K562 (cell line): ENCODE measurements at regions not wholly inside any gene's neighbourhood (a gene's known extent, or its start where the extent isn't known, plus 50 kb on each side); places are given as distances from the start of the nearest gene placed in this dataset.

Experiments used
- ATAC-seq: fragments of 200-7000 bp; cut with Tn5 transposase; 3 replicates; pipeline ENCODE4 v1.9.1; 2020; ENCODE audit warnings: moderate library complexity
- BruUV-seq: library from RNA; stranded (reverse); fragments of 400-500 nt; replicated peaks from 2 replicates; lab custom pipeline; 2021; lab: Mats Ljungman, UMichigan
- CTCF ChIA-PET: fragments of 300-600 bp; formaldehyde crosslinking; extraction: SDS; loops from one replicate; lab custom pipeline; 2021; ENCODE audit warnings: low intra/inter-chr PET ratio; lab: Yijun Ruan, JAX
- POLR2A ChIA-PET: fragments of 300-600, 350-650 bp; sonication (Branson Sonifier 250); formaldehyde crosslinking; extraction: SDS; loops from one replicate; lab custom pipeline; 2021; ENCODE audit warnings: antibody characterized with exemption, inconsistent platforms; lab: Yijun Ruan, JAX
- DNase-seq, 4 experiments: peaks; one replicate each; pipeline versions ENCODE4 v3.0.0 to v3.0.0-alpha.2; 2011 to 2018; ENCODE audit warnings: low spot score in 3 of 4, mixed read lengths in 3 of 4; ENCODE audit errors: extremely low read depth in 1 of 4
- FAIRE-seq: peaks from 2 replicates; lab custom pipeline; 2011; peaks lifted over from hg19 to GRCh38; lab: Jason Lieb, UNC
- H2AFZ ChIP-seq: 2 replicates; pipeline ENCODE4 v1.6.0; 2011; ENCODE audit warnings: low read depth, low read length, control low read depth, inconsistent platforms
- H3K27ac ChIP-seq: fragments of 200-600 bp; 3 replicates; pipeline ENCODE4 v1.8.0; 2011; ENCODE audit warnings: low read depth, mild to moderate bottlenecking, control low read depth, inconsistent platforms, low read length, moderate library complexity, mixed read lengths; ENCODE audit errors: extremely low read depth
- H3K27me3 ChIP-seq, 2 experiments: fragments of 300-600 bp in 1 of 2; 2 replicates in 1 of 2; 3 replicates in 1 of 2; pipeline versions ENCODE4 v1.6.0 to v1.8.0; 2011; ENCODE audit warnings: inconsistent platforms in 2 of 2, low read length in 2 of 2, mild to moderate bottlenecking in 1 of 2, mixed read lengths in 1 of 2, moderate library complexity in 1 of 2; ENCODE audit not compliant: control insufficient read depth in 2 of 2, insufficient read depth in 2 of 2
- H3K36me3 ChIP-seq: fragments of 300-600 bp; 3 replicates; pipeline ENCODE4 v1.8.0; 2011; ENCODE audit warnings: mild to moderate bottlenecking, low read length, inconsistent platforms; ENCODE audit not compliant: control insufficient read depth, insufficient read depth
- H3K4me1 ChIP-seq, 2 experiments: fragments of 200-600 bp in 1 of 2; replicated peaks in 1 of 2; 2 replicates in 1 of 2; 3 replicates in 1 of 2; pipeline versions ENCODE4 v1.5.1 to v1.8.0; 2011; ENCODE audit warnings: inconsistent platforms in 2 of 2, low read length in 2 of 2, mild to moderate bottlenecking in 1 of 2, mixed read lengths in 1 of 2, moderate library complexity in 1 of 2; ENCODE audit not compliant: control insufficient read depth in 2 of 2, insufficient read depth in 2 of 2
- H3K4me2 ChIP-seq: 2 replicates; pipeline ENCODE4 v1.6.1; 2011; ENCODE audit warnings: low read length, control low read depth, inconsistent platforms, mixed read lengths; ENCODE audit not compliant: insufficient read depth
- H3K4me3 ChIP-seq: fragments of 200-600 bp; sonication (generic), shearing (Covaris generic); 2 replicates; pipeline ENCODE4 v1.5.1; 2016; ENCODE audit warnings: control low read depth, inconsistent platforms
- H3K79me2 ChIP-seq: fragments of 200-600 bp; 3 replicates; pipeline ENCODE4 v1.8.0; 2011; ENCODE audit warnings: low read length, inconsistent platforms; ENCODE audit not compliant: control insufficient read depth, insufficient read depth
- H3K9ac ChIP-seq, 2 experiments: 2 replicates each; pipeline versions ENCODE4 v1.6.0 to v1.6.1; 2011; ENCODE audit warnings: low read depth in 2 of 2, low read length in 2 of 2, control low read depth in 1 of 2, inconsistent platforms in 1 of 2, mild to moderate bottlenecking in 1 of 2, mixed read lengths in 1 of 2; ENCODE audit not compliant: insufficient read depth in 1 of 2
- H3K9me1 ChIP-seq: one replicate; pipeline ENCODE4 v1.6.0; 2011; ENCODE audit warnings: inconsistent platforms, mild to moderate bottlenecking, low read length, moderate library complexity; ENCODE audit not compliant: control insufficient read depth, insufficient read depth
- H3K9me3 ChIP-seq: replicated peaks from 2 replicates; pipeline ENCODE4 v1.5.1; 2011; ENCODE audit warnings: low read depth, low read length, inconsistent platforms; ENCODE audit not compliant: control insufficient read depth, insufficient read depth
- H4K20me1 ChIP-seq: replicated peaks from 2 replicates; pipeline ENCODE4 v1.6.1; 2011; ENCODE audit warnings: low read length, inconsistent platforms, mixed read lengths; ENCODE audit not compliant: control insufficient read depth, insufficient read depth
- HIVEP1 ChIP-seq: fragments of 250-450 bp; sonication (Bioruptor Pico); IDR thresholded peaks from 2 replicates; pipeline ENCODE4 v1.4.0; 2020; ENCODE audit warnings: mild to moderate bottlenecking
- KDM2B ChIP-seq: fragments of 250-450 bp; sonication (Bioruptor Pico); IDR thresholded peaks from 2 replicates; pipeline ENCODE4 v1.8.0; 2021; ENCODE audit warnings: mild to moderate bottlenecking, moderate library complexity
- NCOA1 ChIP-seq: fragments of 450-650 bp; IDR thresholded peaks from 2 replicates; pipeline ENCODE4 v1.6.1; 2016; ENCODE audit warnings: low read depth
- SIX5 ChIP-seq, 2 experiments: IDR thresholded peaks; 2 replicates each; pipeline ENCODE4 v1.6.1; 2011; ENCODE audit warnings: low read length in 2 of 2, borderline replicate concordance in 1 of 2, low read depth in 1 of 2, mild to moderate bottlenecking in 1 of 2, moderate library complexity in 1 of 2; ENCODE audit not compliant: insufficient read depth in 1 of 2
- SLC30A9 ChIP-seq: fragments of 250-450 bp; sonication (Bioruptor Pico); IDR thresholded peaks from 2 replicates; pipeline ENCODE4 v1.8.0; 2022; ENCODE audit warnings: mild to moderate bottlenecking, moderate library complexity
- TFAM ChIP-seq: fragments of 250-450 bp; sonication (Bioruptor Pico); conservative IDR thresholded peaks from 2 replicates; pipeline ENCODE4 v1.5.0; 2021; ENCODE audit warnings: mild to moderate bottlenecking, moderate library complexity
- USF1 ChIP-seq: sonication (generic); formaldehyde crosslinking; IDR thresholded peaks from 2 replicates; pipeline ENCODE4 v1.9.0; 2022; ENCODE audit warnings: mild to moderate bottlenecking, missing genetic modification reagents
- ZNF165 ChIP-seq: fragments of 250-450 bp; sonication (Bioruptor Pico); IDR thresholded peaks from 2 replicates; pipeline ENCODE4 v1.4.0; 2020; ENCODE audit warnings: borderline replicate concordance
- ZNF57 ChIP-seq: fragments of 450-650 bp; formaldehyde crosslinking; IDR thresholded peaks from 2 replicates; pipeline ENCODE4 v1.4.0; 2020; ENCODE audit warnings: mild to moderate bottlenecking, moderate library complexity
- ZNF75A ChIP-seq: fragments of 450-650 bp; formaldehyde crosslinking; IDR thresholded peaks from 2 replicates; pipeline ENCODE4 v1.4.0; 2020; ENCODE audit warnings: mild to moderate bottlenecking
- WGBS: fragments of 100-300 bp; shearing (Covaris generic); methylation state at CpG from one replicate; pipeline ENCODE4 v1.1.6; 2016; ENCODE audit warnings: low coverage, mixed read lengths; ENCODE audit not compliant: insufficient coverage; ENCODE audit errors: missing lambda C conversion rate; 5-methylcytosine and 5-hydroxymethylcytosine counted together
- in situ Hi-C: fragments of 300-500 bp; cut with MboI; formaldehyde crosslinking; loops from 4 replicates; pipeline ENCODE4 v1.15.0; 2018; ENCODE audit warnings: inconsistent platforms, mixed read lengths
- intact Hi-C: fragments of 100-400 bp; cut with micrococcal nuclease; formaldehyde crosslinking; loops from 2 replicates; pipeline ENCODE4 v1.14.2; 2022

- H3K4me3 ChIP-seq: no peak overlapping the region
- intact Hi-C loops (no loop called here), in situ Hi-C loops (no loop called here)
- H3K4me1 ChIP-seq: no peaks in the 10 kb centered on the region
- H3K27ac ChIP-seq: no peak overlapping the region
- H2AFZ ChIP-seq: no peak overlapping the region
- DNase-seq: no peak
- 0% methylated on average over 4 of the region's 4 CpGs for WGBS
- no peak overlapping the region for H3K4me2 ChIP-seq
- ChIA-PET CTCF (no interaction called here), POLR2A (no interaction called here)
- H3K27me3 ChIP-seq: peaks cover 0 to 28% of the 10 kb centered on the region in 2 experiments; a peak in 2 of 5 replicates
- H3K79me2 ChIP-seq: no peaks in the 10 kb centered on the region
- no peaks in the 10 kb centered on the region for H4K20me1 ChIP-seq
- FAIRE-seq: no peak
- no peak overlapping the region for H3K9ac ChIP-seq
- TF ChIP-seq KDM2B (CRISPR knock-in tag) (no peak), HIVEP1 (CRISPR knock-in tag) (no peak), ZNF165 (no peak), ZNF57 (CRISPR knock-in tag) (no peak), ZNF75A (CRISPR knock-in tag) (no peak), SIX5 (IDR thresholded peaks at IDR 0.05; ENCODE audit: borderline replicate concordance in 1 of 2, insufficient read depth in 1 of 2, low read depth in 1 of 2, low read length in 2 of 2) (no peak), USF1 (CRISPR knock-in tag) (no peak), TFAM (CRISPR knock-in tag) (no peak), NCOA1 (no peak), SLC30A9 (CRISPR knock-in tag) (no peak)
- BruUV-seq: no TSS peak
- H3K9me3 ChIP-seq: no peaks in the 10 kb centered on the region
- no peaks in the 10 kb centered on the region for H3K9me1 ChIP-seq
- no peak for ATAC-seq
- H3K36me3 ChIP-seq: no peaks in the 10 kb centered on the region
Measured at GRCh38 chr10:44298713-44299112, 86.2 kb downstream of the CXCL12 start.
